Spleen (tissue), 11 donors: ENCODE measurements at regions not wholly inside any gene's neighbourhood (a gene's known extent, or its start where the extent isn't known, plus 50 kb on each side); places are given as distances from the start of the nearest gene placed in this dataset.
A peak's percentile ranks its signal among the peaks of the same experiment; 100 is the strongest.

ENCODE experiments used
- DNase-seq: peaks from one replicate; pipeline ENCODE4 v3.0.0-alpha.2; 2020
- H3K27ac ChIP-seq, 8 donors: fragments of 200-600 bp; sonication (generic) in 7 of 8; 1 replicate in 4 of 8; 2 replicates in 4 of 8; pipeline versions ENCODE4 v1.5.0 to v1.8.0; 2016 to 2021; ENCODE audit warnings: inconsistent platforms in 4 of 8, mild to moderate bottlenecking in 4 of 8, moderate library complexity in 1 of 8
- H3K27me3 ChIP-seq, 7 donors: fragments of 200-600 bp; sonication (generic) in 6 of 7; replicated peaks in 1 of 7; 1 replicate in 4 of 7; 2 replicates in 3 of 7; pipeline versions ENCODE4 v1.5.0 to v1.8.0; 2016 to 2021; ENCODE audit warnings: inconsistent platforms in 3 of 7, mild to moderate bottlenecking in 1 of 7
- H3K36me3 ChIP-seq, 6 donors: fragments of 200-600 bp; sonication (generic) in 5 of 6; 1 replicate in 4 of 6; 2 replicates in 2 of 6; pipeline versions ENCODE4 v1.5.0 to v1.8.0; 2016 to 2021; ENCODE audit warnings: inconsistent platforms in 2 of 6
- H3K4me1 ChIP-seq, 6 donors: fragments of 200-600 bp; sonication (generic) in 5 of 6; 1 replicate in 3 of 6; 2 replicates in 3 of 6; pipeline versions ENCODE4 v1.5.0 to v1.8.0; 2016 to 2021; ENCODE audit warnings: inconsistent platforms in 3 of 6
- H3K4me3 ChIP-seq, 8 donors: fragments of 200-600 bp; sonication (generic) in 7 of 8; 1 replicate in 4 of 8; 2 replicates in 4 of 8; pipeline versions ENCODE4 v1.5.0 to v1.8.0; 2016 to 2021; ENCODE audit warnings: inconsistent platforms in 4 of 8, mild to moderate bottlenecking in 4 of 8, moderate library complexity in 2 of 8
- H3K9me3 ChIP-seq, 8 donors: fragments of 200-600 bp; sonication (generic) in 7 of 8; 1 replicate in 4 of 8; 2 replicates in 4 of 8; pipeline versions ENCODE4 v1.5.0 to v1.8.0; 2016 to 2021; ENCODE audit warnings: inconsistent platforms in 4 of 8
- CTCF ChIP-seq, 11 experiments: fragments of 200-600 bp in 7 of 11; fragments of 450-650 bp in 4 of 11; sonication (generic) in 4 of 11; IDR thresholded peaks in 8 of 11; conservative IDR thresholded peaks in 3 of 11; 1 replicate in 7 of 11; 2 replicates in 4 of 11; pipeline versions ENCODE4 v1.4.0 to v1.8.0; 2016 to 2021; ENCODE audit warnings: antibody characterized with exemption in 11 of 11, inconsistent platforms in 4 of 11, mild to moderate bottlenecking in 1 of 11
- POLR2A ChIP-seq, 3 donors: fragments of 450-650 bp; IDR thresholded peaks; one replicate each; pipeline ENCODE4 v1.5.1; 2017; ENCODE audit warnings: antibody characterized with exemption in 3 of 3, mild to moderate bottlenecking in 1 of 3
- POLR2AphosphoS5 ChIP-seq, 3 donors: sonication (generic); formaldehyde crosslinking; IDR thresholded peaks; one replicate each; pipeline ENCODE4 v1.5.1; 2017; ENCODE audit warnings: antibody characterized with exemption in 3 of 3
- WGBS, 5 donors: extraction: QIAGEN DNeasy Blood & Tissue Kit in 3 of 5; methylation state at CpG; one replicate each; pipeline versions ENCODE4 v1.1.5 to v1.1.7; 2013 to 2018; 5-methylcytosine and 5-hydroxymethylcytosine counted together
- intact Hi-C: fragments of 100-400 bp; cut with DNase I; formaldehyde crosslinking; loops from one replicate; pipeline ENCODE4 v1.15.0; 2023; ENCODE audit warnings: low total_unique reads
- donor health status: healthy with polysubstance abuse.
- donor health status: DM: no; HTN: no; CAD: no; lungs with moderate emphysema.
- donor health status: DM: no; HTN: no; CAD: no.
- donor health status: Bipolar disorder and iron deficiency.
- donor health status: healthy.
- donor health status: DM: no; HTN: no; CAD: no.
- donor health status: DM: yes; HTN: yes; CAD: no.

GRCh38 chr14:100651999-100652508, 64.8 kb upstream of the BEGAIN start:
- intact Hi-C loops: loop anchor here (5.0 kb wide), 1 partner anchor 270 kb away; no protein-coding TSS in a partner anchor

GRCh38 chr14:100652744-100653143, 65.5 kb upstream of the BEGAIN start:
- Histone ChIP-seq H3K27ac (no peak overlapping the region), H3K36me3 (no peaks in the 10 kb centered on the region), H3K27me3 (peaks cover 0 to 47% (median 15%) of the 10 kb centered on the region in 7 donors), H3K9me3 (no peaks in the 10 kb centered on the region), H3K4me3 (no peak overlapping the region), H3K4me1 (peaks cover 0 to 15% (median 10%) of the 10 kb centered on the region in 6 donors)
- DNase-seq: no peak
- intact Hi-C loops: loop anchor here (5.0 kb wide), 1 partner anchor 270 kb away; no protein-coding TSS in a partner anchor
- no peak for TF ChIP-seq CTCF (IDR thresholded peaks at IDR 0.05 in 8 of 11, conservative IDR thresholded peaks at IDR 0.05 in 3 of 11)
- TF ChIP-seq POLR2AphosphoS5 (IDR thresholded peaks at IDR 0.05): no peak
- no peak for TF ChIP-seq POLR2A (IDR thresholded peaks at IDR 0.05)
- 87 to 93% (median 89%) methylated on average over 8 of the region's 8 CpGs for WGBS, 5 donors

More at GRCh38 chr14:100651999-100652508, 64.8 kb upstream of the BEGAIN start:
- Histone ChIP-seq H3K9me3 (no peaks in the 10 kb centered on the region), H3K4me1 (peaks cover 0 to 15% (median 10%) of the 10 kb centered on the region in 6 donors), H3K27ac (no peak overlapping the region), H3K4me3 (no peak overlapping the region), H3K27me3 (peaks cover 0 to 42% (median 15%) of the 10 kb centered on the region in 7 donors), H3K36me3 (no peaks in the 10 kb centered on the region)
- 55 to 92% (median 74%) methylated on average over 2 of the region's 2 CpGs for WGBS, 5 donors
- no peak for DNase-seq
- TF ChIP-seq CTCF (IDR thresholded peaks at IDR 0.05 in 8 of 11, conservative IDR thresholded peaks at IDR 0.05 in 3 of 11) (no peak), POLR2A (IDR thresholded peaks at IDR 0.05) (no peak), POLR2AphosphoS5 (IDR thresholded peaks at IDR 0.05) (no peak)

- no peak for TF ChIP-seq POLR2AphosphoS5 (IDR thresholded peaks at IDR 0.05)
- peak in 10 of 11 experiments; percentile 6 to 72 (median 37) for TF ChIP-seq CTCF (IDR thresholded peaks at IDR 0.05 in 8 of 11, conservative IDR thresholded peaks at IDR 0.05 in 3 of 11)
- Histone ChIP-seq H3K27me3 (peaks cover 0 to 47% (median 15%) of the 10 kb centered on the region in 7 donors), H3K27ac (no peak overlapping the region), H3K4me3 (no peak overlapping the region), H3K4me1 (peaks cover 0 to 15% (median 10%) of the 10 kb centered on the region in 6 donors), H3K36me3 (no peaks in the 10 kb centered on the region), H3K9me3 (no peaks in the 10 kb centered on the region)
- intact Hi-C loops: loop anchor here (5.0 kb wide), 1 partner anchor 271 kb away; no protein-coding TSS in a partner anchor
- WGBS, 5 donors: 58 to 74% (median 71%) methylated on average over 12 to 15 of the region's 15 CpGs
- no peak for DNase-seq
These were observed 66.2 kb upstream of the BEGAIN start for GRCh38 chr14:100653409-100653808.

GRCh38 chr14:100654025-100654813, 67.0 kb upstream of the BEGAIN start:
- no peak for TF ChIP-seq CTCF (IDR thresholded peaks at IDR 0.05 in 8 of 11, conservative IDR thresholded peaks at IDR 0.05 in 3 of 11)
- no peak for TF ChIP-seq POLR2A (IDR thresholded peaks at IDR 0.05)
- no peak for TF ChIP-seq POLR2AphosphoS5 (IDR thresholded peaks at IDR 0.05)
- H3K36me3 ChIP-seq: no peaks in the 10 kb centered on the region
- DNase-seq: no peak
- no peak overlapping the region for H3K27ac ChIP-seq
- 52 to 61% (median 55%) methylated on average over 21 of the region's 21 CpGs for WGBS, 5 donors
- H3K9me3 ChIP-seq: no peaks in the 10 kb centered on the region
- peaks cover 0 to 15% (median 10%) of the 10 kb centered on the region in 6 donors for H3K4me1 ChIP-seq
- H3K27me3 ChIP-seq: peaks cover 0 to 47% (median 15%) of the 10 kb centered on the region in 7 donors
- intact Hi-C loops: loop anchor here (5.0 kb wide), 1 partner anchor 272 kb away; no protein-coding TSS in a partner anchor
- peak overlapping the region in 1 of 8 donors; percentile 48 for H3K4me3 ChIP-seq
